ENCODE measurements at regions not wholly inside any gene's neighbourhood (a gene's known extent, or its start where the extent isn't known, plus 50 kb on each side); places are given as distances from the start of the nearest gene placed in this dataset.

DNA sequence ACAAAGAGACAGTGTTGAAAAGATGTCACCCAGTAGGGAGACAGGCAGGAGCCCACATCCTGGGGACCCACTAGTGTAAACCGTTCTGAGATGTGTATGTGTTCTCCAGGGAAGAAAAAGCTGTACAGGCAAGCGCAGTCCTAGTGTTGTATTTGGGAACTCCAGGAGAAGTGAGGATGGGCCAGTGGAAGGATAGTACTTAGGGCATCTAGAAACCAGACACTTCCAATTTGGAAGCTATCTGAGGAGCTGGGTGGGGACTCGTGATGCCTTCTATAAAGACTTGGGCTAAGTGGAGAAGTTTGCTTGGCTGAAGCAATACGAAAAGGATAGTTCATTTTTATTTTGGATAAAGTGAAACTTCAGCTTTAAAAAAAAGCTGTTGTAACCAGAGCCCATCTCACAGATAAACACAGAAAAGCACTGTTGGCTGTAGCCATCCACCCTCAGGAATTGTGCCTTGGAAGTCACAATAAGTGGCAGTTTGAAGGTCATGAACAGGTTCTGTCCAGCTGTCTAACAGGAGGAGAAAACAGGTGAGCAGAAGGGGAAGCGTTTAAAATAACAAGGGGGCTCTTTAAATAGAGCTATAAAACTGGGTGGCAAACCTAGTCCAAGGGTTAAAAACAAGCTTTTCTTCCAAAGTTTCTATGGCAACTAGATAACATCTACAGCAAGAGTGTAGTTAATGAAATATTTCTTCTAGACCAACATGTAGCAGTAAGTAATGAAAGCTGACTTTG is 108.0 kb upstream of the ARHGAP5 start:
- H3K9me1 ChIP-seq (ENCODE audit: control insufficient read depth, insufficient read depth, low read length): no peaks in the 10 kb centered on the region
- no peak for ATAC-seq
- no peak overlapping the region for H3K9ac ChIP-seq (ENCODE audit: insufficient read depth in 1 of 2, low read depth in 2 of 2, low read length in 2 of 2)
- no peaks in the 10 kb centered on the region for H4K20me1 ChIP-seq (replicated peaks; ENCODE audit: control insufficient read depth, insufficient read depth, low read length)
- no peak overlapping the region for H2AFZ ChIP-seq (ENCODE audit: low read depth, low read length)
- H3K4me3 ChIP-seq: no peak overlapping the region
- no peak for DNase-seq (ENCODE audit: extremely low read depth in 1 of 4, low spot score in 3 of 4)
- no peaks in the 10 kb centered on the region for H3K36me3 ChIP-seq (ENCODE audit: control insufficient read depth, insufficient read depth, low read length)
- intact Hi-C loops (cut with micrococcal nuclease): no loop called here
- H3K27me3 ChIP-seq (ENCODE audit: control insufficient read depth in 2 of 2, insufficient read depth in 2 of 2, low read length in 2 of 2): no peaks in the 10 kb centered on the region
- in situ Hi-C loops (cut with MboI): no loop called here
- no TSS peak for BruUV-seq (replicated peaks)
- 9% methylated on average over 4 of the region's 5 CpGs for WGBS (ENCODE audit: insufficient coverage, low coverage, missing lambda C conversion rate)
- ChIA-PET CTCF (ENCODE audit: low intra/inter-chr PET ratio) (no interaction called here), POLR2A (interaction anchor here (0.6 to 0.9 kb wide), 3 partner anchors 18 to 1141 kb away, joined by 3 to 4 read pairs (median 3); no protein-coding TSS in a partner anchor)
- no peaks in the 10 kb centered on the region for H3K79me2 ChIP-seq (ENCODE audit: control insufficient read depth, insufficient read depth, low read length)
- no peak overlapping the region for H3K27ac ChIP-seq (ENCODE audit: extremely low read depth, low read depth, low read length)
- no peaks in the 10 kb centered on the region; the same call in 1 of the 2 replicates for H3K9me3 ChIP-seq (replicated peaks; ENCODE audit: control insufficient read depth, insufficient read depth, low read depth, low read length)
- H3K4me2 ChIP-seq (ENCODE audit: insufficient read depth, low read length): no peak overlapping the region
- no peak for FAIRE-seq
- TF ChIP-seq RFX1 (IDR thresholded peaks at IDR 0.05) (peak; percentile 52), HCFC1 (IDR thresholded peaks at IDR 0.05; ENCODE audit: low read depth, low read length) (no peak), TSC22D4 (tag; IDR thresholded peaks at IDR 0.05) (no peak), FOXJ2 (tag; IDR thresholded peaks at IDR 0.05) (peak; percentile 69)
- H3K4me1 ChIP-seq (replicated peaks in 1 of 2; ENCODE audit: control insufficient read depth in 2 of 2, insufficient read depth in 2 of 2, low read length in 2 of 2): peaks cover 0 to 5% of the 10 kb centered on the region in 2 experiments; a peak in 3 of 5 replicates

DNA sequence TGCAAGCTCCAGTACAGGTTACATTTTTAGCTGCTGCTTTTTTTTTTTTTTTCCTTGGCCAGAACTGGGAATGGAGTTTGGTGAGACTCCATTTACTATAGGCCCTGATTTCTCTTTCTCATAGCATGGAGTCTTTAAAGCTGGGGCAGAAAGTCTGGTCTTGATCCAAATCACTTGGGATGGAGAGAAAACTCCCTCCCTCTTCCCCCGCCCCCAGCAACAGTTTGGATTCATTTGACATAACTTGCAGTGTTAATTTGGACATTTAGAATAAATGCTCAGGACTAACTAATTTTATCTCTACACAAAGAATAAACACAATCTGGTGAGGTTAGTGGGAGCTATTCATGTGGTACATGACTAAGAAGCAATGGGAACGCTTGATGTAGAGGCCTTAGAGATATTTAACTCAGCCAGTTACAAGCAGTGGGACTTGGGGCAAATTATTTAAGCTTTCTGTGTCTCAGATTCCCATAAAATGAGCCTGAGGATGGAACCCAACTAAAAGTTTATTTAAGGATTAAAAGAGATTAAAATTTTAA is 107.3 kb upstream of the ARHGAP5 start:
- ATAC-seq: no peak
- no peak overlapping the region for H3K27ac ChIP-seq (ENCODE audit: extremely low read depth, low read depth, low read length)
- H3K79me2 ChIP-seq (ENCODE audit: control insufficient read depth, insufficient read depth, low read length): no peaks in the 10 kb centered on the region
- DNase-seq (ENCODE audit: extremely low read depth in 1 of 4, low spot score in 3 of 4): no peak
- H3K36me3 ChIP-seq (ENCODE audit: control insufficient read depth, insufficient read depth, low read length): no peaks in the 10 kb centered on the region
- no peaks in the 10 kb centered on the region for H3K27me3 ChIP-seq (ENCODE audit: control insufficient read depth in 2 of 2, insufficient read depth in 2 of 2, low read length in 2 of 2)
- H3K4me2 ChIP-seq (ENCODE audit: insufficient read depth, low read length): no peak overlapping the region
- 28% methylated on average over 2 of the region's 2 CpGs for WGBS (ENCODE audit: insufficient coverage, low coverage, missing lambda C conversion rate)
- CTCF ChIA-PET (ENCODE audit: low intra/inter-chr PET ratio): no interaction called here
- POLR2A ChIA-PET: interaction anchor here (0.6 kb wide), 1 partner anchor 243 kb away, joined by 3 read pairs; no protein-coding TSS in a partner anchor
- no peak overlapping the region for H2AFZ ChIP-seq (ENCODE audit: low read depth, low read length)
- no peak overlapping the region for H3K4me3 ChIP-seq
- H3K4me1 ChIP-seq (replicated peaks in 1 of 2; ENCODE audit: control insufficient read depth in 2 of 2, insufficient read depth in 2 of 2, low read length in 2 of 2): peaks cover 0 to 5% of the 10 kb centered on the region in 2 experiments; a peak in 3 of 5 replicates
- intact Hi-C loops (cut with micrococcal nuclease) (no loop called here), in situ Hi-C loops (cut with MboI) (no loop called here)
- no peak for FAIRE-seq
- H3K9ac ChIP-seq (ENCODE audit: insufficient read depth in 1 of 2, low read depth in 2 of 2, low read length in 2 of 2): no peak overlapping the region
- H3K9me1 ChIP-seq (ENCODE audit: control insufficient read depth, insufficient read depth, low read length): no peaks in the 10 kb centered on the region
- H4K20me1 ChIP-seq (replicated peaks; ENCODE audit: control insufficient read depth, insufficient read depth, low read length): no peaks in the 10 kb centered on the region
- BruUV-seq (replicated peaks): no TSS peak
- no peaks in the 10 kb centered on the region; the same call in 1 of the 2 replicates for H3K9me3 ChIP-seq (replicated peaks; ENCODE audit: control insufficient read depth, insufficient read depth, low read depth, low read length)
- TF ChIP-seq ZFP36 (IDR thresholded peaks at IDR 0.05; ENCODE audit: low read depth, low read length, partially characterized antibody) (no peak), NFIC (IDR thresholded peaks at IDR 0.05) (no peak), RBM39 (optimal IDR thresholded peaks at IDR 0.05; ENCODE audit: low read depth, low read length) (no peak), SIX5 (IDR thresholded peaks at IDR 0.05; ENCODE audit: borderline replicate concordance in 1 of 2, insufficient read depth in 1 of 2, low read depth in 1 of 2, low read length in 2 of 2) (no peak), MTA1 (IDR thresholded peaks at IDR 0.05; ENCODE audit: borderline replicate concordance) (no peak), ILK (tag; IDR thresholded peaks at IDR 0.05; ENCODE audit: borderline replicate concordance, low read depth) (no peak), KLF13 (tag; IDR thresholded peaks at IDR 0.05; ENCODE audit: borderline replicate concordance, low read depth) (no peak), RFX1 (IDR thresholded peaks at IDR 0.05) (no peak), BMI1 (IDR thresholded peaks at IDR 0.05; ENCODE audit: low read length) (no peak)
- TF ChIP-seq, protein P1, sequence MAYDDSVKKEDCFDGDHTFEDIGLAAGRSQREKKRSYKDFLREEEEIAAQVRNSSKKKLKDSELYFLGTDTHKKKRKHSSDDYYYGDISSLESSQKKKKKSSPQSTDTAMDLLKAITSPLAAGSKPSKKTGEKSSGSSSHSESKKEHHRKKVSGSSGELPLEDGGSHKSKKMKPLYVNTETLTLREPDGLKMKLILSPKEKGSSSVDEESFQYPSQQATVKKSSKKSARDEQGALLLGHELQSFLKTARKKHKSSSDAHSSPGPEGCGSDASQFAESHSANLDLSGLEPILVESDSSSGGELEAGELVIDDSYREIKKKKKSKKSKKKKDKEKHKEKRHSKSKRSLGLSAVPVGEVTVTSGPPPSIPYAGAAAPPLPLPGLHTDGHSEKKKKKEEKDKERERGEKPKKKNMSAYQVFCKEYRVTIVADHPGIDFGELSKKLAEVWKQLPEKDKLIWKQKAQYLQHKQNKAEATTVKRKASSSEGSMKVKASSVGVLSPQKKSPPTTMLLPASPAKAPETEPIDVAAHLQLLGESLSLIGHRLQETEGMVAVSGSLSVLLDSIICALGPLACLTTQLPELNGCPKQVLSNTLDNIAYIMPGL (CRISPR knock-in tag; IDR thresholded peaks at IDR 0.05): no peak
- TF ChIP-seq, protein P2, sequence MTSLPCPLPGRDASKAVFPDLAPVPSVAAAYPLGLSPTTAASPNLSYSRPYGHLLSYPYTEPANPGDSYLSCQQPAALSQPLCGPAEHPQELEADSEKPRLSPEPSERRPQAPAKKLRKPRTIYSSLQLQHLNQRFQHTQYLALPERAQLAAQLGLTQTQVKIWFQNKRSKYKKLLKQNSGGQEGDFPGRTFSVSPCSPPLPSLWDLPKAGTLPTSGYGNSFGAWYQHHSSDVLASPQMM (CRISPR knock-in tag; IDR thresholded peaks at IDR 0.05): no peak
